ENCODE measurements at regions not wholly inside any gene's neighbourhood (a gene's known extent, or its start where the extent isn't known, plus 50 kb on each side); places are given as distances from the start of the nearest gene placed in this dataset.

DNA sequence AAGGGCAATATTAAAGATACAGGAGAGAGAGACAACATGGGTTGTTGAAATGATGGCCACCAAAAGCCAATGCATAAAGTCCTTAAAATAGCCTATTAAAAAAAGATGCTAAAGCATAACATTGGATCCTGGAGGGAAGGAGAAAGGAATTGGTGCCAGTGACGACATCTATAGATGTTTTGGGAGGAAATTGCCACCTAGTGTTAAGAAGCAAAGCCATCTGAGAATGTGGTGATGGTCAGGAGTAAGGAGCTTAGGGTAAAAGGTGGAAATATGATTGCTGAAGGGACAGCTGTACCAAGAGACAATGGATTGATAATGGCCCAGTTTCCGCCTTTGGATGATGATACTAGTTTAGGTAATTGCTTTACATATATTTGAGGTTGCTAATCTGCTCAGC, 85.1 kb downstream of the TMEM30B start:
- Histone ChIP-seq H3K9me3 (ENCODE audit: insufficient read depth, low read depth, low read length) (no peaks in the 10 kb centered on the region), H3K36me3 (ENCODE audit: control insufficient read depth in 1 of 2, insufficient read depth in 2 of 2, low read length in 2 of 2) (no peaks in the 10 kb centered on the region), H4K12ac (ENCODE audit: low read depth, low read length) (no peak overlapping the region), H3K79me1 (ENCODE audit: low read length) (no peaks in the 10 kb centered on the region), H3K4me3 (ENCODE audit: low read depth, low read length) (no peak overlapping the region), H3K79me2 (ENCODE audit: control insufficient read depth, insufficient read depth, low read length, poor library complexity) (no peaks in the 10 kb centered on the region), H3K18ac (ENCODE audit: low read length) (no peak overlapping the region), H3K27ac (ENCODE audit: low read depth, low read length) (no peak overlapping the region), H2AK5ac (ENCODE audit: low read length) (no peak overlapping the region), H3K23ac (ENCODE audit: low read length) (no peak overlapping the region), H3K4ac (ENCODE audit: low read depth, low read length) (no peak overlapping the region), H3K4me2 (ENCODE audit: low read length) (no peak overlapping the region), H4K8ac (ENCODE audit: low read depth, low read length) (no peak overlapping the region), H3K27me3 (ENCODE audit: insufficient read depth, low read length) (no peaks in the 10 kb centered on the region), H3K9ac (ENCODE audit: low read length) (no peak overlapping the region), H2BK12ac (ENCODE audit: low read length) (no peak overlapping the region), H2BK120ac (ENCODE audit: insufficient read depth, low read length, poor library complexity) (no peak overlapping the region), H4K91ac (ENCODE audit: low read depth, low read length) (no peak overlapping the region), H3K14ac (ENCODE audit: low read length) (no peak overlapping the region), H2AFZ (ENCODE audit: insufficient read depth, low read length, poor library complexity) (no peak overlapping the region), H3K4me1 (ENCODE audit: control insufficient read depth in 1 of 2, insufficient read depth in 2 of 2, low read length in 2 of 2) (no peaks in the 10 kb centered on the region), H2BK5ac (ENCODE audit: low read depth, low read length, poor library complexity) (no peak overlapping the region)
- DNase-seq, result no peak
- WGBS (ENCODE audit: extremely low coverage, insufficient coverage, insufficient read length), result no CpG with 5 or more reads among the region's 2 CpGs

DNA sequence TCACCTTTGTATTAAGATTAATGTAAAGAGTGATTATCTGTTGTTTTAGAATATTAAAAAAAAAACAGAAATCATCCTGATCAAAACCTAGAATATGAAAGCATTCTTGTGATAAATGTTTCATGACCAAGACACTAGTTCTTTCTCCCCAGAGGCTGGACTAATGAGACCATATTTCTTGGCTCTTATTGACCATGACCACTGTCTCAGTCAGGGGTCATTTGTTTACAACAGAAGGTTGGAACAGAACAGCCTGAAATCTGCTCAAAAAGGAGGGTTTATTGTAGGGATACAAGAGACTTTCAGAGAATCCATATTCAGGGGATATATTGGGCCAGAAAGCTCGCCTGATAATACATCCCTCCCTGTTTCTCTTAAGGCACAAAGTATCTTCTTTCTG, 87.7 kb downstream of the TMEM30B start:
- Histone ChIP-seq H3K79me2 (ENCODE audit: control insufficient read depth, insufficient read depth, low read length, poor library complexity) (no peaks in the 10 kb centered on the region), H4K91ac (ENCODE audit: low read depth, low read length) (no peak overlapping the region), H2AFZ (ENCODE audit: insufficient read depth, low read length, poor library complexity) (no peak overlapping the region), H3K4me2 (ENCODE audit: low read length) (no peak overlapping the region), H3K27me3 (ENCODE audit: insufficient read depth, low read length) (no peaks in the 10 kb centered on the region), H3K18ac (ENCODE audit: low read length) (no peak overlapping the region), H3K79me1 (ENCODE audit: low read length) (no peaks in the 10 kb centered on the region), H4K12ac (ENCODE audit: low read depth, low read length) (no peak overlapping the region), H3K27ac (ENCODE audit: low read depth, low read length) (no peak overlapping the region), H2AK5ac (ENCODE audit: low read length) (no peak overlapping the region), H3K36me3 (ENCODE audit: control insufficient read depth in 1 of 2, insufficient read depth in 2 of 2, low read length in 2 of 2) (no peaks in the 10 kb centered on the region), H3K14ac (ENCODE audit: low read length) (no peak overlapping the region), H3K4me1 (ENCODE audit: control insufficient read depth in 1 of 2, insufficient read depth in 2 of 2, low read length in 2 of 2) (no peaks in the 10 kb centered on the region), H3K9me3 (ENCODE audit: insufficient read depth, low read depth, low read length) (no peaks in the 10 kb centered on the region), H4K8ac (ENCODE audit: low read depth, low read length) (no peak overlapping the region), H3K4me3 (ENCODE audit: low read depth, low read length) (no peak overlapping the region), H2BK12ac (ENCODE audit: low read length) (no peak overlapping the region), H2BK120ac (ENCODE audit: insufficient read depth, low read length, poor library complexity) (no peak overlapping the region), H3K4ac (ENCODE audit: low read depth, low read length) (no peak overlapping the region), H2BK5ac (ENCODE audit: low read depth, low read length, poor library complexity) (no peak overlapping the region), H3K9ac (ENCODE audit: low read length) (no peak overlapping the region), H3K23ac (ENCODE audit: low read length) (no peak overlapping the region)
- no CpG with 5 or more reads among the region's 1 CpG for WGBS (ENCODE audit: extremely low coverage, insufficient coverage, insufficient read length)
- DNase-seq, result no peak

DNA sequence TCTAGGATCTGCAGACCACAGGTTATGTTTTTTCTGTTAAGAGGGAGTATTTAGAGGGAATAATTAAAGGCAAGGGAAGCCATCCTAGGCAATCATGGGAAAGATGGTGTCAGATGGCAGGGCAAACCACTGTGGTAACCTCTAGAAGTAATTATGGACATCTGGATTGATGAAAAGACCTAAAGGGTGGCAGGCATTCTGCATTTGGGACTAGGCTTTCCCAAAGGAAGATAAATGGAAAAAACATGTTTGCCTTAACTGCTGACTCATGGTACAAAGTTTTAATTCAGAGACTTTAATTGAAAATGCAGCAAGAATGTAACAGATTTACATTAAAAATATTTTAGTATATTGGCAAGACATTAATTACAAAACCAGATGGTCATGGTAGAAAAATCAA, 88.1 kb downstream of the TMEM30B start:
- Histone ChIP-seq H2BK5ac (ENCODE audit: low read depth, low read length, poor library complexity) (no peak overlapping the region), H2AK5ac (ENCODE audit: low read length) (no peak overlapping the region), H3K4me1 (ENCODE audit: control insufficient read depth in 1 of 2, insufficient read depth in 2 of 2, low read length in 2 of 2) (no peaks in the 10 kb centered on the region), H3K79me1 (ENCODE audit: low read length) (no peaks in the 10 kb centered on the region), H3K9ac (ENCODE audit: low read length) (no peak overlapping the region), H3K27ac (ENCODE audit: low read depth, low read length) (no peak overlapping the region), H3K14ac (ENCODE audit: low read length) (no peak overlapping the region), H3K23ac (ENCODE audit: low read length) (no peak overlapping the region), H2AFZ (ENCODE audit: insufficient read depth, low read length, poor library complexity) (no peak overlapping the region), H3K4me3 (ENCODE audit: low read depth, low read length) (no peak overlapping the region), H3K79me2 (ENCODE audit: control insufficient read depth, insufficient read depth, low read length, poor library complexity) (no peaks in the 10 kb centered on the region), H3K36me3 (ENCODE audit: control insufficient read depth in 1 of 2, insufficient read depth in 2 of 2, low read length in 2 of 2) (no peaks in the 10 kb centered on the region), H2BK120ac (ENCODE audit: insufficient read depth, low read length, poor library complexity) (no peak overlapping the region), H4K8ac (ENCODE audit: low read depth, low read length) (no peak overlapping the region), H2BK12ac (ENCODE audit: low read length) (no peak overlapping the region), H3K18ac (ENCODE audit: low read length) (no peak overlapping the region), H3K4ac (ENCODE audit: low read depth, low read length) (no peak overlapping the region), H4K91ac (ENCODE audit: low read depth, low read length) (no peak overlapping the region), H3K4me2 (ENCODE audit: low read length) (no peak overlapping the region), H3K27me3 (ENCODE audit: insufficient read depth, low read length) (no peaks in the 10 kb centered on the region), H4K12ac (ENCODE audit: low read depth, low read length) (no peak overlapping the region), H3K9me3 (ENCODE audit: insufficient read depth, low read depth, low read length) (no peaks in the 10 kb centered on the region)
- no peak for DNase-seq

DNA sequence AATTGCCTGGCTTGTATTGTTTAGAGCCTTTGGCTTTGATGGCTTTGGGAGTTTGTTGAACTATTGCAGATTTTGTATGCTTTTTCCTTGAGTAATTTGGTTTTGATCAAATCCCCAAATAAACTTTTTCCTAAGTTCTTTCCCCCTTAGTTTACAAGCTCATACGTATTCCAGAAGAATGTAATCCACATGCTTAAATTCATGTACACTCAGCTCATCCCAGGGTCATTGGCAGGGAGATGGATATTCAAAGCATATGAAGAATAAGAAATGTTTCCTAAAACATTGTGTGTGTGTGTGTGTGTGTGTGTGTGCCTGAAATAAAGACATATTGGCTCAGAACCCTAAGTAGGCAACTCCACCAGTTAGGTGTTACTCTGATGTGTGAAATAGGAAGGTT, 89.4 kb downstream of the TMEM30B start:
- Histone ChIP-seq H3K79me2 (ENCODE audit: control insufficient read depth, insufficient read depth, low read length, poor library complexity) (no peaks in the 10 kb centered on the region), H2BK12ac (ENCODE audit: low read length) (no peak overlapping the region), H3K9me3 (ENCODE audit: insufficient read depth, low read depth, low read length) (no peaks in the 10 kb centered on the region), H2BK5ac (ENCODE audit: low read depth, low read length, poor library complexity) (no peak overlapping the region), H3K27ac (ENCODE audit: low read depth, low read length) (no peak overlapping the region), H4K91ac (ENCODE audit: low read depth, low read length) (no peak overlapping the region), H2AK5ac (ENCODE audit: low read length) (no peak overlapping the region), H3K9ac (ENCODE audit: low read length) (no peak overlapping the region), H2BK120ac (ENCODE audit: insufficient read depth, low read length, poor library complexity) (no peak overlapping the region), H3K36me3 (ENCODE audit: control insufficient read depth in 1 of 2, insufficient read depth in 2 of 2, low read length in 2 of 2) (no peaks in the 10 kb centered on the region), H4K12ac (ENCODE audit: low read depth, low read length) (no peak overlapping the region), H3K18ac (ENCODE audit: low read length) (no peak overlapping the region), H4K8ac (ENCODE audit: low read depth, low read length) (no peak overlapping the region), H3K23ac (ENCODE audit: low read length) (no peak overlapping the region), H3K14ac (ENCODE audit: low read length) (no peak overlapping the region), H2AFZ (ENCODE audit: insufficient read depth, low read length, poor library complexity) (no peak overlapping the region), H3K27me3 (ENCODE audit: insufficient read depth, low read length) (no peaks in the 10 kb centered on the region), H3K79me1 (ENCODE audit: low read length) (no peaks in the 10 kb centered on the region), H3K4me3 (ENCODE audit: low read depth, low read length) (no peak overlapping the region), H3K4ac (ENCODE audit: low read depth, low read length) (no peak overlapping the region), H3K4me1 (ENCODE audit: control insufficient read depth in 1 of 2, insufficient read depth in 2 of 2, low read length in 2 of 2) (no peaks in the 10 kb centered on the region), H3K4me2 (ENCODE audit: low read length) (no peak overlapping the region)
- no peak for DNase-seq
- no CpG with 5 or more reads among the region's 1 CpG for WGBS (ENCODE audit: extremely low coverage, insufficient coverage, insufficient read length)

DNA sequence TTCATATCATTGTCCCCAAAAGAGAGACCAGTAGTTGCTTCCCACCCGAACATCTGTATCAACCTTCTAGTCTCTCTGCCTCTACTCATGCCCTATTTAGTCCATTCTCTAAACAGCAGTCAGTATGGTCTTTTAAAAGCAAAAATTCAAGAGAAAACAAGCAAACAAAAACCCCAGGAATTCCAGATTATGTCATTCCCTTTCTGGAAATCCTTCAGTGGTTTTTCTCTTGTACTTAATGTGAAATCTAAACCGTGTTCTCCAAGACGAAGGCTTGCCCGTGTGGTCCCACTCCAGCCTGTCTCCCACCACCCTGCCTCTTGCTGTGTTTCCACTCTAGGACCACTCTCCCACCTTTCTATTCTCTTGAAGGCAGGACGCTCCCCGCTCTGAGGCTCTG, 90.8 kb downstream of the TMEM30B start:
- Histone ChIP-seq H2AK5ac (ENCODE audit: low read length) (no peak overlapping the region), H3K36me3 (ENCODE audit: control insufficient read depth in 1 of 2, insufficient read depth in 2 of 2, low read length in 2 of 2) (no peaks in the 10 kb centered on the region), H3K4ac (ENCODE audit: low read depth, low read length) (no peak overlapping the region), H2AFZ (ENCODE audit: insufficient read depth, low read length, poor library complexity) (no peak overlapping the region), H4K12ac (ENCODE audit: low read depth, low read length) (no peak overlapping the region), H2BK120ac (ENCODE audit: insufficient read depth, low read length, poor library complexity) (no peak overlapping the region), H2BK12ac (ENCODE audit: low read length) (no peak overlapping the region), H3K14ac (ENCODE audit: low read length) (no peak overlapping the region), H4K8ac (ENCODE audit: low read depth, low read length) (no peak overlapping the region), H3K4me3 (ENCODE audit: low read depth, low read length) (no peak overlapping the region), H4K91ac (ENCODE audit: low read depth, low read length) (no peak overlapping the region), H2BK5ac (ENCODE audit: low read depth, low read length, poor library complexity) (no peak overlapping the region), H3K27me3 (ENCODE audit: insufficient read depth, low read length) (no peaks in the 10 kb centered on the region), H3K27ac (ENCODE audit: low read depth, low read length) (no peak overlapping the region), H3K18ac (ENCODE audit: low read length) (no peak overlapping the region), H3K4me2 (ENCODE audit: low read length) (no peak overlapping the region), H3K9ac (ENCODE audit: low read length) (no peak overlapping the region), H3K4me1 (ENCODE audit: control insufficient read depth in 1 of 2, insufficient read depth in 2 of 2, low read length in 2 of 2) (no peaks in the 10 kb centered on the region), H3K9me3 (ENCODE audit: insufficient read depth, low read depth, low read length) (no peaks in the 10 kb centered on the region), H3K23ac (ENCODE audit: low read length) (no peak overlapping the region), H3K79me2 (ENCODE audit: control insufficient read depth, insufficient read depth, low read length, poor library complexity) (no peaks in the 10 kb centered on the region), H3K79me1 (ENCODE audit: low read length) (no peaks in the 10 kb centered on the region)
- WGBS (ENCODE audit: extremely low coverage, insufficient coverage, insufficient read length), result no CpG with 5 or more reads among the region's 6 CpGs
- no peak for DNase-seq

Measured in trophoblast cell (in vitro differentiated cells and primary cell).